ENCODE measurements at regions not wholly inside any gene's neighbourhood (a gene's known extent, or its start where the extent isn't known, plus 50 kb on each side); places are given as distances from the start of the nearest gene placed in this dataset.
"Not testable (repeated sequence)": the region's sequence is repeated elsewhere in the genome, so short reads cannot be mapped to it uniquely, and the experiment has no call there.

GRCh38 chr9:75289332-75289731 lies 201.0 kb downstream of the OSTF1 start:
- no peak for DNase-seq

GRCh38 chr9:75299324-75299723 lies 211.0 kb downstream of the OSTF1 start:
- no peak for DNase-seq

GRCh38 chr9:75333624-75334023 lies 245.3 kb downstream of the OSTF1 start:
- DNase-seq, result no peak

GRCh38 chr9:75358846-75359245 lies 270.5 kb downstream of the OSTF1 start:
- no peak for DNase-seq

- DNase-seq, result no peak
Observed at GRCh38 chr9:75359638-75360037, 271.3 kb downstream of the OSTF1 start.

GRCh38 chr9:75360252-75360651 lies 271.9 kb downstream of the OSTF1 start:
- DNase-seq, result no peak

- not testable (repeated sequence) for DNase-seq
Observed at GRCh38 chr9:75362446-75362845, 274.1 kb downstream of the OSTF1 start.

- no peak for DNase-seq
Observed at GRCh38 chr9:75365196-75365595, 276.9 kb downstream of the OSTF1 start.

- DNase-seq, result no peak
Observed at GRCh38 chr9:75369989-75370388, 281.7 kb downstream of the OSTF1 start.

- no peak for DNase-seq
Observed at GRCh38 chr9:75372499-75373268, 284.4 kb downstream of the OSTF1 start.

- no peak for DNase-seq
Observed at GRCh38 chr9:75376680-75377254, 288.5 kb downstream of the OSTF1 start.

- no peak for DNase-seq
Observed at GRCh38 chr9:75378036-75378435, 289.7 kb downstream of the OSTF1 start.

- no peak for DNase-seq
Observed at GRCh38 chr9:75378926-75379325, 290.6 kb downstream of the OSTF1 start.

GRCh38 chr9:75382126-75382525 lies 293.8 kb downstream of the OSTF1 start:
- DNase-seq, result no peak

GRCh38 chr9:75383420-75384034 lies 295.2 kb downstream of the OSTF1 start:
- DNase-seq, result not testable (repeated sequence)

GRCh38 chr9:75385236-75385635 lies 296.9 kb downstream of the OSTF1 start:
- no peak for DNase-seq

- DNase-seq, result no peak
Observed at GRCh38 chr9:75389101-75389500, 300.8 kb downstream of the OSTF1 start.

GRCh38 chr9:75390951-75391350 lies 302.6 kb downstream of the OSTF1 start:
- DNase-seq, result no peak

GRCh38 chr9:75391497-75391896 lies 303.2 kb downstream of the OSTF1 start:
- DNase-seq, result no peak

- DNase-seq, result no peak
Observed at GRCh38 chr9:75395336-75395735, 307.0 kb downstream of the OSTF1 start.

GRCh38 chr9:75397836-75398235 lies 309.5 kb downstream of the OSTF1 start:
- no peak for DNase-seq

GRCh38 chr9:75408391-75408790 lies 320.1 kb downstream of the OSTF1 start:
- no peak for DNase-seq

GRCh38 chr9:75410405-75410804 lies 322.1 kb downstream of the OSTF1 start:
- DNase-seq, result no peak
